B cell (primary cell): ENCODE measurements at regions not wholly inside any gene's neighbourhood (a gene's known extent, or its start where the extent isn't known, plus 50 kb on each side); places are given as distances from the start of the nearest gene placed in this dataset.

Source experiments
- ATAC-seq: fragments of 200-7000 bp; cut with Tn5 transposase; one replicate; pipeline ENCODE4 v1.10.0; 2021; ENCODE audit warnings: low read depth, mild to moderate bottlenecking, moderate number of reproducible peaks, moderate library complexity
- CTCF ChIA-PET: fragments of 350-600 bp; sonication (Branson Sonifier 250); formaldehyde crosslinking; loops from one replicate; lab custom pipeline; 2021; ENCODE audit warnings: antibody characterized with exemption, inconsistent platforms; lab: Charles Lee
- POLR2A ChIA-PET: fragments of 350-600 bp; sonication (Branson Sonifier 250); formaldehyde crosslinking; loops from one replicate; lab custom pipeline; 2021; ENCODE audit warnings: antibody characterized with exemption; lab: Charles Lee
- DNase-seq: peaks from one replicate; pipeline ENCODE4 v3.0.0; 2013
- H2AFZ ChIP-seq: 2 replicates; pipeline ENCODE4 v1.6.1; 2012; ENCODE audit warnings: mild to moderate bottlenecking, low read depth, low read length; ENCODE audit not compliant: insufficient read depth, poor library complexity, severe bottlenecking
- H3K27ac ChIP-seq, 2 donors: 1 replicate in 1 of 2; 2 replicates in 1 of 2; pipeline ENCODE4 v1.5.1; 2012 to 2013; ENCODE audit warnings: low read length in 2 of 2, mild to moderate bottlenecking in 2 of 2, moderate library complexity in 1 of 2
- H3K27me3 ChIP-seq, 4 experiments: fragments of 200-600 bp in 1 of 4; sonication (generic) in 1 of 4; replicated peaks in 1 of 4; 1 replicate in 2 of 4; 2 replicates in 2 of 4; pipeline versions ENCODE4 v1.6.1 to v1.7.0; 2013 to 2016; ENCODE audit warnings: low read length in 3 of 4, mild to moderate bottlenecking in 2 of 4, mixed read lengths in 1 of 4, moderate library complexity in 1 of 4; ENCODE audit not compliant: insufficient read depth in 4 of 4, control insufficient read depth in 3 of 4; ENCODE audit errors: control extremely low read depth in 1 of 4
- H3K36me3 ChIP-seq, 2 experiments: replicated peaks in 1 of 2; 1 replicate in 1 of 2; 2 replicates in 1 of 2; pipeline versions ENCODE4 v1.6.1 to v1.7.1; 2013; ENCODE audit warnings: low read length in 1 of 2; ENCODE audit not compliant: insufficient read depth in 2 of 2, control insufficient read depth in 1 of 2; ENCODE audit errors: control extremely low read depth in 1 of 2, extremely low read depth in 1 of 2
- H3K4me1 ChIP-seq, 2 donors: fragments of 200-600 bp in 1 of 2; sonication (generic) in 1 of 2; 1 replicate in 1 of 2; 2 replicates in 1 of 2; pipeline versions ENCODE4 v1.5.1 to v1.6.1; 2013 to 2017; ENCODE audit warnings: low read length in 2 of 2; ENCODE audit not compliant: control insufficient read depth in 2 of 2, insufficient read depth in 2 of 2
- H3K4me2 ChIP-seq: replicated peaks from 2 replicates; pipeline ENCODE3; 2012; ENCODE audit warnings: mild to moderate bottlenecking, low read depth, low read length; ENCODE audit not compliant: poor library complexity, severe bottlenecking
- H3K4me3 ChIP-seq, 5 experiments: fragments of 200-600 bp in 1 of 5; sonication (generic) in 1 of 5; 1 replicate in 3 of 5; 2 replicates in 2 of 5; pipeline versions ENCODE4 v1.5.1 to v1.7.0; 2011 to 2016; ENCODE audit warnings: low read length in 4 of 5, mild to moderate bottlenecking in 4 of 5, low read depth in 2 of 5, control low read depth in 1 of 5, moderate library complexity in 1 of 5; ENCODE audit not compliant: insufficient read depth in 1 of 5; ENCODE audit errors: control extremely low read depth in 1 of 5, extremely low read depth in 1 of 5
- H3K79me2 ChIP-seq: fragments of 200-600 bp; sonication (generic); one replicate; pipeline ENCODE4 v1.6.0; 2016; ENCODE audit warnings: low read length; ENCODE audit not compliant: control insufficient read depth, insufficient read depth
- H3K9ac ChIP-seq: fragments of 200-600 bp; sonication (generic); 2 replicates; pipeline ENCODE4 v1.6.1; 2017; ENCODE audit warnings: mild to moderate bottlenecking, low read length, moderate library complexity
- H3K9me3 ChIP-seq, 3 donors: one replicate each; pipeline versions ENCODE4 v1.6.1 to v1.7.1; 2013; ENCODE audit warnings: low read length in 2 of 3; ENCODE audit not compliant: control insufficient read depth in 2 of 3, insufficient read depth in 1 of 3; ENCODE audit errors: control extremely low read depth in 1 of 3
- H4K20me1 ChIP-seq: 2 replicates; pipeline ENCODE4 v1.6.0; 2012; ENCODE audit warnings: mild to moderate bottlenecking, low read length; ENCODE audit not compliant: insufficient read depth, control insufficient read depth, poor library complexity, severe bottlenecking
- H3K27ac Mint-ChIP-seq: one replicate; pipeline ENCODE4 v1.8.0; 2021; ENCODE audit warnings: mixed read lengths
- H3K27me3 Mint-ChIP-seq: one replicate; pipeline ENCODE4 v1.8.0; 2021; ENCODE audit warnings: mixed read lengths
- H3K4me1 Mint-ChIP-seq: one replicate; pipeline ENCODE4 v1.8.0; 2021; ENCODE audit warnings: mixed read lengths
- H3K4me3 Mint-ChIP-seq: one replicate; pipeline ENCODE4 v1.8.0; 2021; ENCODE audit warnings: mixed read lengths
- H3K9me3 Mint-ChIP-seq: one replicate; pipeline ENCODE4 v1.8.0; 2022; ENCODE audit warnings: mixed read lengths; ENCODE audit not compliant: insufficient read depth
- CTCF ChIP-seq: fragments of 200-600 bp; IDR thresholded peaks from one replicate; pipeline ENCODE4 v1.8.0; 2022; ENCODE audit warnings: antibody characterized with exemption, mild to moderate bottlenecking
- EZH2 ChIP-seq: IDR thresholded peaks from 2 replicates; pipeline ENCODE4 v1.6.1; 2012; ENCODE audit warnings: borderline replicate concordance, low read depth, mild to moderate bottlenecking, moderate library complexity, low read length; ENCODE audit not compliant: insufficient read depth, poor library complexity, severe bottlenecking
- WGBS: methylation state at CpG from one replicate; pipeline ENCODE4 v1.1.5; 2013; ENCODE audit warnings: missing lambda C conversion rate; ENCODE audit not compliant: insufficient coverage; 5-methylcytosine and 5-hydroxymethylcytosine counted together
- intact Hi-C: fragments of 100-400 bp; cut with micrococcal nuclease; formaldehyde crosslinking; loops from one replicate; pipeline ENCODE4 v1.10.0; 2022

GRCh38 chr5:133785182-133785581 lies 172.8 kb upstream of the FSTL4 start:
- Histone ChIP-seq H2AFZ (no peak overlapping the region), H3K4me3 (no peak overlapping the region), H3K9me3 (peaks cover 0 to 17% (median 0%) of the 10 kb centered on the region in 3 donors), H4K20me1 (no peaks in the 10 kb centered on the region), H3K27me3 (no peaks in the 10 kb centered on the region), H3K4me1 (no peaks in the 10 kb centered on the region), H3K36me3 (no peaks in the 10 kb centered on the region), H3K4me2 (no peak overlapping the region), H3K27ac (no peak overlapping the region), H3K79me2 (no peaks in the 10 kb centered on the region), H3K9ac (no peak overlapping the region)
- ATAC-seq (no peak), DNase-seq (no peak)
- CTCF ChIA-PET = no interaction called here
- no CpG with 5 or more reads among the region's 3 CpGs for WGBS
- TF ChIP-seq EZH2 (no peak), CTCF (no peak)
- Mint-ChIP-seq H3K27me3 (peaks cover 5% of the 10 kb centered on the region), H3K27ac (no peak overlapping the region), H3K4me1 (no peaks in the 10 kb centered on the region), H3K9me3 (no peaks in the 10 kb centered on the region), H3K4me3 (no peak overlapping the region)
- intact Hi-C loops = no loop called here
- POLR2A ChIA-PET = no interaction called here

- no peak overlapping the region for H3K4me3 ChIP-seq
- intact Hi-C loops = no loop called here
- no peaks in the 10 kb centered on the region for H3K36me3 ChIP-seq
- H3K9ac ChIP-seq = no peak overlapping the region
- H3K27ac Mint-ChIP-seq = no peak overlapping the region
- TF ChIP-seq EZH2 (no peak), CTCF (no peak)
- CTCF ChIA-PET = no interaction called here
- H3K4me2 ChIP-seq = no peak overlapping the region
- no peaks in the 10 kb centered on the region for H3K9me3 Mint-ChIP-seq
- H3K4me1 ChIP-seq = no peaks in the 10 kb centered on the region
- no peak for ATAC-seq
- 100% methylated on average over 4 of the region's 5 CpGs for WGBS
- H2AFZ ChIP-seq = no peak overlapping the region
- no peaks in the 10 kb centered on the region for H3K79me2 ChIP-seq
- no peak overlapping the region for H3K4me3 Mint-ChIP-seq
- H3K27me3 ChIP-seq = no peaks in the 10 kb centered on the region
- no peak for DNase-seq
- peaks cover 0 to 17% (median 0%) of the 10 kb centered on the region in 3 donors for H3K9me3 ChIP-seq
- H3K27ac ChIP-seq = no peak overlapping the region
- H3K27me3 Mint-ChIP-seq = peaks cover 5% of the 10 kb centered on the region
- H3K4me1 Mint-ChIP-seq = no peaks in the 10 kb centered on the region
- H4K20me1 ChIP-seq = no peaks in the 10 kb centered on the region
- POLR2A ChIA-PET = no interaction called here
Measured at GRCh38 chr5:133783481-133783880, 171.1 kb upstream of the FSTL4 start.
